GM12874 (cell line): ENCODE measurements at regions not wholly inside any gene's neighbourhood (a gene's known extent, or its start where the extent isn't known, plus 50 kb on each side); places are given as distances from the start of the nearest gene placed in this dataset.

Experiments
- TF ChIP-seq, protein P1 (sequence below): IDR thresholded peaks from 2 replicates; pipeline ENCODE4 v1.5.1; 2011; ENCODE audit warnings: low read depth, mild to moderate bottlenecking, control low read depth, low read length, moderate library complexity; ENCODE audit not compliant: insufficient read depth

DNA sequence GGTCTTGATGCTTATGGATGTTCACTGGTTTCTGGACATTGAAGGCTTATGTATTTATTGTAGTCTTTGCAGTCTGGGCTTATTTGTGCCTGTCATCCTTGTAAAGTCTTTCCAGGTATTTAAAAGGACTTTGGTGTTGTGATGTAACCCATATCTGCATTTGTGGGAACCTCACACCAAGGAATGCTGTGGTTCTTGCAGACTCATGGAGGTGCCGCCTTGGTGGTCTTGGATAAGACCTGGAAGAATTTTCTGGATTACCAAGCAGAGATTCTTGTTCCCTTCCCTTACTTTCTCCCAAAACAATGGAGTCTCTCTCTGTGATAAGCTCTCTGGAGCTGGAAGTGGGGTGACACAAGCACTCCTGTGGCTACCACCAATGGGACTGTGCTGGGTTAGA is 363.5 kb upstream of the NECTIN3 start:
- TF ChIP-seq, protein P1, sequence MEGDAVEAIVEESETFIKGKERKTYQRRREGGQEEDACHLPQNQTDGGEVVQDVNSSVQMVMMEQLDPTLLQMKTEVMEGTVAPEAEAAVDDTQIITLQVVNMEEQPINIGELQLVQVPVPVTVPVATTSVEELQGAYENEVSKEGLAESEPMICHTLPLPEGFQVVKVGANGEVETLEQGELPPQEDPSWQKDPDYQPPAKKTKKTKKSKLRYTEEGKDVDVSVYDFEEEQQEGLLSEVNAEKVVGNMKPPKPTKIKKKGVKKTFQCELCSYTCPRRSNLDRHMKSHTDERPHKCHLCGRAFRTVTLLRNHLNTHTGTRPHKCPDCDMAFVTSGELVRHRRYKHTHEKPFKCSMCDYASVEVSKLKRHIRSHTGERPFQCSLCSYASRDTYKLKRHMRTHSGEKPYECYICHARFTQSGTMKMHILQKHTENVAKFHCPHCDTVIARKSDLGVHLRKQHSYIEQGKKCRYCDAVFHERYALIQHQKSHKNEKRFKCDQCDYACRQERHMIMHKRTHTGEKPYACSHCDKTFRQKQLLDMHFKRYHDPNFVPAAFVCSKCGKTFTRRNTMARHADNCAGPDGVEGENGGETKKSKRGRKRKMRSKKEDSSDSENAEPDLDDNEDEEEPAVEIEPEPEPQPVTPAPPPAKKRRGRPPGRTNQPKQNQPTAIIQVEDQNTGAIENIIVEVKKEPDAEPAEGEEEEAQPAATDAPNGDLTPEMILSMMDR, result no peak

DNA sequence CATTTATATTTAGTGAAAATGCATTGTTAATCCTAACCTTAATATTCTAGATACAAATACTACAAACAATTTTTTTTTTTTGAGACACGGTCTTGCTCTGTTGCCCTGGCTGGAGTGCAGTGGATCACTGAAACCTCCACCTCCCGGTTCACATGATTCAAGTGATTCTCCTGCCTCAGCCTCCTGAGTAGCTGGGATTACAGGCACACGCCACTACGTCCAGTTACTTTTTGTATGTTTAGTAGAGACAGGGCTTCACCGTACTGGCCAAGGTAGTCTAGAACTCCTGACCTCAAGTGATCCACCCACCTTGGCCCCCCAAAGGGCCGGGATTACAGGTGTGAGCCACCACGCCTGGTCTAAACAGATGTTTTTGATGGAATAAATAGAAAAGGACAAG is 361.5 kb upstream of the NECTIN3 start:
- TF ChIP-seq, protein P1, result no peak

DNA sequence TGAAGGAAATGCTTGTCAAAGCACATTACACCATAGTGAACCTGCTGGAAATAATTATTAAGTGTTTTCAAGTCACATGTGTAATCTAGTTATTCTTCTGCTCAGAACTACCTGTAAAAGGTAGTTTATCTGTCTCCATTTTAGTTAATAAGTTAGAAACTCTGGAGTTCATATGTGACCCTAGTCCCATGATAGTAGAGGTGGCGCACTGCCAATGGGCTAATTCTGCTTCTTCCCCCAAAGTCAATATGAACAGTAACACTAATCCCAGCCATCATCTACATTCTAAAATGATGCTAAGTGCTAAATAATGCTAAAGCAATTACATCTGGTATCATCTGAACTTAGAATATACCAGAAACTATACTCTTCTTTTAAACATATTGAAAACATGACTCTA is 361.0 kb upstream of the NECTIN3 start:
- TF ChIP-seq, protein P1, result no peak

DNA sequence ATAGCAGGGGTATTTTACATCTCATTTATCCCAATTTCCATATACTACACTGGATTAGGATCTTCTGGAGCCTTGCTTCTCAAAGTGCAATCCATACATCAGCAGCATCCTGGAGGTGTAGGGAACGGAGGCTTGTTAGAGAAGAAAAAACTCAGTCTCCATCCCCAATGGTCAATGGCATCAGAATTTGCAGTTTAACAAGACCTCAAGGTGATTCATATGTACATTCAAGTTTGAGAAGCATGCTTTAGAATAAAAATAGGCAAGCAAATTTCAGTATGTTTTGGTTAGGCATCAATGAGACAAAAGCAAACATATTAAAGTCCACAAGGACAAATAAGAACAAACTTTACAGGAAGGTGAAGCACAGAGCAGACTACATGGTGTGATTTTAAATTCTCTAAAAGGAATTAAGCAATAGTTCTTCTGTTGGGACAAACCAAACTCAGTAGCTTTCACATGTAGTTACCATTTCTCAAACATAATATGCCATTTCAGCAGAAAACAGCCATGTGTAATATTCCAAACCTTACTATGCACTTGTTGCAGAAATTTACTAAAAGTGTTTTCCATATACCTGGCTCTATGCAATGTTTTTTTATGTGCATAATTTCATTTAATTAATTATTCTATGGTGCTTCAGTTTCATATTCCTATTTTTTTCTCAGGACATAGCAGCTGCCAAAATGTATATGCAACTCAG is 360.3 kb upstream of the NECTIN3 start:
- TF ChIP-seq, protein P1, result no peak

DNA sequence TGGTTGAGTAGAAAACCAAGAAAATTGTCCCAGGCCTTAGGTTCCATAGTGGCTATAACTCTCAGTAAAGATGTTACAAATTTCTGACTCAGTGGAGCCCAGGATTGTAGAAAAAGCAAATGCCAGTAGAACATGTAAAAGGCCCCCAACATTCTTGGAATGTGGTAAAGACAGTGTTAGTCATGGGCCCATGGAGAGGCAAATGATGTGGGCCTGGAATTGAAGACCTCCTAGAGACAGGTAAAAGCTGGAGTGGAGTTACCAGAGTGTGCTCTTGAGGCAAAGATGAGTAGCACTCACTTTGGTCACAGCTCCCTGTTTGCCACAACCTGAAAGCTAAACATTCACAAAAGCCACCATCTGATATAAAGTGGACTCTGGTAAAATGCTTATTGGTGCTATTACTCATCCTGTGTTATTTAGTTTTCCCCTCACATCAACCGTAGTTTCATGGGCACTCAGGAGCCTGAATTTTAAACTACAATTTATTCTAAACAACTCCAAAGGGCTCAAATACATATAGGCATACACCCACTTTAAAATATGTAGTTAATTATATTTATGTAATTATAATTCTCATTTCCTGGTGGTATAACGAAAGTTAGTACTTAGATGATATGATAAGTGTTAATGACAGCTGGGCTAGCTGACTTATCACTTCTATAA is 359.6 kb upstream of the NECTIN3 start:
- TF ChIP-seq, protein P1, result no peak

DNA sequence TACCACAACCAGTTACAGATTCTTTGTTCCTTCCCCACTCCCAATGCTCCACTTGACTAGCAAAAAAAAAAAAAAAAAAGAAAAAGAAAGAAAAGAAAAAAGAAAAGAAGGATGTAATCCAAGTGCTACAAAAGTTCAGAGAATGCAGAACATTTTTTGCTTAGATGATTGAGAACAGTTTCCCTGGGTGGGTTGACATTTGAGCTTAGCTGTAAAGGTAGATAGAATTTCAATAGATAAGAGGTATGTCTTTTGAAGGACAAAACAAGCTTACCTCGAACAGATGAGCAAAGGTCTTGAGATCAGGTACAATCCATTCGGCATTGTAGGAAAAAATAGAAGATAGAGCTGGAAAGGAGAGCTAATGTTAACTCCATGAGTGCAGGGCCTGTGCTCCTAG is 344.6 kb upstream of the NECTIN3 start:
- TF ChIP-seq, protein P1, result no peak

DNA sequence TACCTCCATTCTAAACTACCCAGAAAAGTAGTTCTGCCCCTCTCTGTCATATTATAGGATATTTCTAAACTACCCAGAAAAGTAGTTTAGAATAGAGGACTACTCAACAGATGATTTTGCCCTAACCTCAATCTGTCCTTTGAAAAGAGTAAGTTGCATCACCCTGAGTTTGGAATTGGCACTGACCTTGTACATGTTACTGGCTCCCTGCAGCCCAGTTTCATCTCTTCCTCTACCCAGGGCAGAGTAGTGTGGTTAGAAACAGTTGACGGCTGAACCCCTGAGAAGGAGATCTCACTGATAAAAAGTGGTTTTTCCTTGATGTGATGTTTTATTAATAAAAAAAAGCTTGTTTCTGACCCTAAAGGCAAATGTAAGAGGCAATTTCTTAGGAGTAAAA is 340.5 kb upstream of the NECTIN3 start:
- TF ChIP-seq, protein P1, result no peak
